Type B pancreatic cell (in vitro differentiated cells): ENCODE measurements at regions not wholly inside any gene's neighbourhood (a gene's known extent, or its start where the extent isn't known, plus 50 kb on each side); places are given as distances from the start of the nearest gene placed in this dataset.
A peak's percentile ranks its signal among the peaks of the same experiment; 100 is the strongest.

Experiments
- DNase-seq: peaks from one replicate; pipeline ENCODE4 v3.0.0; 2021; ENCODE audit warnings: mixed read lengths; ENCODE audit not compliant: unreplicated experiment; ENCODE audit errors: extremely low spot score
- H3K27ac Mint-ChIP-seq: 2 replicates; pipeline ENCODE4 v1.8.0; 2021; ENCODE audit warnings: mild to moderate bottlenecking, mixed read lengths
- H3K27me3 Mint-ChIP-seq: 2 replicates; pipeline ENCODE4 v1.8.0; 2021; ENCODE audit warnings: mixed read lengths
- H3K36me3 Mint-ChIP-seq: 2 replicates; pipeline ENCODE4 v1.8.0; 2021; ENCODE audit warnings: mixed read lengths
- H3K4me1 Mint-ChIP-seq: one replicate; pipeline ENCODE4 v1.8.0; 2021; ENCODE audit warnings: mixed read lengths; ENCODE audit not compliant: unreplicated experiment
- H3K4me3 Mint-ChIP-seq: 2 replicates; pipeline ENCODE4 v1.8.0; 2021; ENCODE audit warnings: mild to moderate bottlenecking, mixed read lengths
- H3K9me3 Mint-ChIP-seq: 2 replicates; pipeline ENCODE4 v1.8.0; 2021; ENCODE audit warnings: mixed read lengths
- TF ChIP-seq, protein P1 (sequence below): fragments of 200-600 bp; sonication (generic); conservative IDR thresholded peaks from 2 replicates; pipeline ENCODE4 v1.5.0; 2021; ENCODE audit warnings: antibody characterized with exemption, mild to moderate bottlenecking

DNA sequence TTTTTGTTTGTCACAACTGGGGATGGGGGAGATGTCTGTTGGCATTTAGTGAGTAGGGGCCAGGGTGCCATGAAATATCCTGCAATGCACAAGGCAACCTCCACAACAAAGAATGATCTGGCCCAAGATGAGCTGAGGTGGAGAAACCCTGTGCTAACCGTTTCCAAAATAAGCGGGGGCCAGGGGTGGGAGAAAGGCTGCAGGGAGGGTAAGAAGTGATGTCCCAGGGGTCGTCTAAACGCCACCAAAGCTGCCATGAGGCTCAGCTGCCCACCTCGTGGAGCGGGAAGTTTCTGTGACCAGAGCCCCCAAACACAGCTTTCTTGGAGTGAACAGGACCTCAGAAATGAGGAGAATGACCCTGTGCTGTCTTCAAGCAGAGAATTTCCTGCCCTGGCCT, 76.5 kb upstream of the CDH5 start:
- H3K4me1 Mint-ChIP-seq = peaks cover 4% of the 10 kb centered on the region
- H3K36me3 Mint-ChIP-seq = no peaks in the 10 kb centered on the region
- TF ChIP-seq, protein P1, sequence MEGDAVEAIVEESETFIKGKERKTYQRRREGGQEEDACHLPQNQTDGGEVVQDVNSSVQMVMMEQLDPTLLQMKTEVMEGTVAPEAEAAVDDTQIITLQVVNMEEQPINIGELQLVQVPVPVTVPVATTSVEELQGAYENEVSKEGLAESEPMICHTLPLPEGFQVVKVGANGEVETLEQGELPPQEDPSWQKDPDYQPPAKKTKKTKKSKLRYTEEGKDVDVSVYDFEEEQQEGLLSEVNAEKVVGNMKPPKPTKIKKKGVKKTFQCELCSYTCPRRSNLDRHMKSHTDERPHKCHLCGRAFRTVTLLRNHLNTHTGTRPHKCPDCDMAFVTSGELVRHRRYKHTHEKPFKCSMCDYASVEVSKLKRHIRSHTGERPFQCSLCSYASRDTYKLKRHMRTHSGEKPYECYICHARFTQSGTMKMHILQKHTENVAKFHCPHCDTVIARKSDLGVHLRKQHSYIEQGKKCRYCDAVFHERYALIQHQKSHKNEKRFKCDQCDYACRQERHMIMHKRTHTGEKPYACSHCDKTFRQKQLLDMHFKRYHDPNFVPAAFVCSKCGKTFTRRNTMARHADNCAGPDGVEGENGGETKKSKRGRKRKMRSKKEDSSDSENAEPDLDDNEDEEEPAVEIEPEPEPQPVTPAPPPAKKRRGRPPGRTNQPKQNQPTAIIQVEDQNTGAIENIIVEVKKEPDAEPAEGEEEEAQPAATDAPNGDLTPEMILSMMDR = no peak
- H3K27me3 Mint-ChIP-seq = peaks cover 9% of the 10 kb centered on the region
- DNase-seq = peak; percentile 36
- no peaks in the 10 kb centered on the region for H3K9me3 Mint-ChIP-seq
- no peak overlapping the region for H3K4me3 Mint-ChIP-seq
- no peak overlapping the region for H3K27ac Mint-ChIP-seq

DNA sequence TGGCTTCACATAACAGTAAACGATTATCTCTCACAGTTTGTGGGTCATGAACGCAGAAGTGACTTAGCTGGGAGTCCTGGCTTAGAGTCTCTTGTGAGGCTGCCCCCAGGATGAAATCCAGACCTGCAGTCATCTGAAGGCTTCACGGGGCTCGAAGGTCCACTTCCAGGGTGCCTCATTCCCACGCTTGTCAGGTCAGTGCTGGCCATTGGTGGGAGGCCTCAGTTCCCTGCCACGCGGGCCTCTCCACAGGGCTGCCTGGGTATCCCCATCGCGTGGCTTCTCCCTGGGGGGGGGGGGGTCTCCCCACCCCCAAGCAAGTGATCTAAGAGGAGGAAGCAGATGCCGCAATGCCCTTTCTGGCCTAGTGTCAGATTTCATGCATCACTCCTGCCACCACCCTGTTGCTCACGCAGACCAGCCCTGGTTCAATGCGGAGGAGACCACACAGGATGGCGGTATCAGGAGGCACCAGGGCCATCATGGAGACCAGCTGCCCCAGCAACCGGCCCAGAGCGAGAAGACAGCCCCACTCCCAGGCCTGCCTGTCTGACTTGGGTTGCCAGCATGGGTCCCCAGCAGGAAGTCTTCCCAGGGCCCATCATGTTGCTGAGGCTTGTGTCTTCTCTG, 77.3 kb upstream of the CDH5 start:
- peak; percentile 58 for DNase-seq
- H3K4me3 Mint-ChIP-seq = no peak overlapping the region
- no peak overlapping the region for H3K27ac Mint-ChIP-seq
- peaks cover 9% of the 10 kb centered on the region for H3K27me3 Mint-ChIP-seq
- H3K9me3 Mint-ChIP-seq = no peaks in the 10 kb centered on the region
- TF ChIP-seq, protein P1 = no peak
- H3K4me1 Mint-ChIP-seq = peaks cover 4% of the 10 kb centered on the region
- H3K36me3 Mint-ChIP-seq = no peaks in the 10 kb centered on the region

DNA sequence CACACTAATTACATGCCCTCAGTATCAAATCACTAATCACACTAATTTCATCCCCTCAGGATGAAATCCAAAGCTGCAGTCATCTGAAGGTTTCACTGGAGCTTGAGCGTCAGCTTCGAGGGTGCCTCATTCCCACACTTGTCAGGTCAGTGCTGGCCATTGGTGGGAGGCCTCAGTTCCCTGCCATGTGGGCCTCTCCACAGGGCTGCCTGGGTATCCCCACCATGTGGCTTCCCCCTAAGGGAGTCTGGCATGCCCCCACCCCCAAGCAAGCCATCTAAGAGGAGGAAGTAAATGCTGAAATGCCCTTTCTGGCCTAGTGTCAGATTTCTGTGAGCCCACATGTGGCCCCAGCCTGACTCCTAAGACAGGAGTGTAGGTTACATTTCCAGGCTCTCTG, 78.6 kb upstream of the CDH5 start:
- peaks cover 4% of the 10 kb centered on the region for H3K4me1 Mint-ChIP-seq
- H3K27ac Mint-ChIP-seq = no peak overlapping the region
- H3K27me3 Mint-ChIP-seq = peaks cover 8% of the 10 kb centered on the region
- no peaks in the 10 kb centered on the region for H3K36me3 Mint-ChIP-seq
- no peak overlapping the region for H3K4me3 Mint-ChIP-seq
- H3K9me3 Mint-ChIP-seq = no peaks in the 10 kb centered on the region
- DNase-seq = peak; percentile 51
- TF ChIP-seq, protein P1 = no peak

- Mint-ChIP-seq H3K9me3 (no peaks in the 10 kb centered on the region), H3K4me3 (no peak overlapping the region), H3K4me1 (peaks cover 4% of the 10 kb centered on the region), H3K36me3 (no peaks in the 10 kb centered on the region), H3K27me3 (peaks cover 2% of the 10 kb centered on the region), H3K27ac (no peak overlapping the region)
- DNase-seq = peak; percentile 48
- TF ChIP-seq, protein P1 = no peak
These were observed 79.1 kb upstream of the CDH5 start for GRCh38 chr16:66287416-66287815.

DNA sequence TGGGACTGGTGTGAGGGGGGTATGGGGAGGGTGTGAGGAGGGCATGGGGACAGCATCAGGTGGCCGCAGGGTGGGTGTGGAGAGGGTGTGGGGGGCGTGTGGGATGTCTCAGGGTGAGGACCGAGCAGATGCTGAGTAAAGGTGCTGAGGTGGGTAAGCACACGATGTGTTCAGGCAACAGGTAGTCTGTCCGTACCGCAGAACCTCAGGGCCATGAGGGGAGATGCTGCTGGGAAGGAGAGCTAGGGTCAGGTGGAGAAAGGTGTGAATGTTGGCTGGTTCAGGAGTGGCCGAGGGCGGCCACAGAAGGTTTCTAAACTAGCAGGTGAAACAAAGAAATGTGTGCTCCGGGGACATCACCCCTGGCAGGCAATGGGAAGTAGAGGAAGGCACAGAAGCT, 80.0 kb upstream of the CDH5 start:
- TF ChIP-seq, protein P1 = no peak
- peak; percentile 45 for DNase-seq
- no peak overlapping the region for H3K27ac Mint-ChIP-seq

More for the DNA sequence above, 80.0 kb upstream of the CDH5 start:
- Mint-ChIP-seq H3K4me1 (peaks cover 4% of the 10 kb centered on the region), H3K36me3 (no peaks in the 10 kb centered on the region), H3K4me3 (no peak overlapping the region), H3K9me3 (no peaks in the 10 kb centered on the region), H3K27me3 (no peaks in the 10 kb centered on the region)
